ENCODE measurements at regions not wholly inside any gene's neighbourhood (a gene's known extent, or its start where the extent isn't known, plus 50 kb on each side); places are given as distances from the start of the nearest gene placed in this dataset.

DNA sequence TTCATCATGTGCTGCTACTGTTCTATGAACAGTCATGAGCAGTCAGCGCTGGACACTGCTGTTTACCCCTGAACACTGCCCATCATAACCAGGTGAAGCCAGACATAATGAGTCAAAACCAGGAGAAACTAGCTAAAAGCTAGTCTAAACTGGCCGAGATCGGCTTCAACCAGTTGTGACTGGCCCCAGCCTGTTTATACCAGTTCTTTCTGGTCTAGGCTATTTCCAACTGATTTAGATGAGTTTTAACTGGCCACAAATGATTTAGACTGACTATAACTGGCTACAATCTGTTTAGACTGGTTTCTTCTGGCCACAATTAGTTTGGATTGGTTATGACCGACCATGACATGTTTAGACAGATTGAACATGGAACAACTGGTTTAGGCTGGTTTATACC, 348.3 kb upstream of the CAMK1G start:
- Histone ChIP-seq H3K9me3 (peaks cover 0 to 11% of the 10 kb centered on the region in 2 donors), H3K4me1 (ENCODE audit: insufficient read depth) (no peaks in the 10 kb centered on the region), H3K27me3 (no peaks in the 10 kb centered on the region), H3K36me3 (no peaks in the 10 kb centered on the region), H3K4me3 (no peak overlapping the region), H3K27ac (no peak overlapping the region)
- intact Hi-C loops (cut with DNase I): no loop called here
- TF ChIP-seq POLR2A (IDR thresholded peaks at IDR 0.05) (no peak), EP300 (IDR thresholded peaks at IDR 0.05) (no peak)
- TF ChIP-seq, protein P1, sequence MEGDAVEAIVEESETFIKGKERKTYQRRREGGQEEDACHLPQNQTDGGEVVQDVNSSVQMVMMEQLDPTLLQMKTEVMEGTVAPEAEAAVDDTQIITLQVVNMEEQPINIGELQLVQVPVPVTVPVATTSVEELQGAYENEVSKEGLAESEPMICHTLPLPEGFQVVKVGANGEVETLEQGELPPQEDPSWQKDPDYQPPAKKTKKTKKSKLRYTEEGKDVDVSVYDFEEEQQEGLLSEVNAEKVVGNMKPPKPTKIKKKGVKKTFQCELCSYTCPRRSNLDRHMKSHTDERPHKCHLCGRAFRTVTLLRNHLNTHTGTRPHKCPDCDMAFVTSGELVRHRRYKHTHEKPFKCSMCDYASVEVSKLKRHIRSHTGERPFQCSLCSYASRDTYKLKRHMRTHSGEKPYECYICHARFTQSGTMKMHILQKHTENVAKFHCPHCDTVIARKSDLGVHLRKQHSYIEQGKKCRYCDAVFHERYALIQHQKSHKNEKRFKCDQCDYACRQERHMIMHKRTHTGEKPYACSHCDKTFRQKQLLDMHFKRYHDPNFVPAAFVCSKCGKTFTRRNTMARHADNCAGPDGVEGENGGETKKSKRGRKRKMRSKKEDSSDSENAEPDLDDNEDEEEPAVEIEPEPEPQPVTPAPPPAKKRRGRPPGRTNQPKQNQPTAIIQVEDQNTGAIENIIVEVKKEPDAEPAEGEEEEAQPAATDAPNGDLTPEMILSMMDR (IDR thresholded peaks at IDR 0.05): no peak
- no peak for DNase-seq
- 93 to 95% (median 94%) methylated on average over 4 of the region's 4 CpGs for WGBS, 3 donors

DNA sequence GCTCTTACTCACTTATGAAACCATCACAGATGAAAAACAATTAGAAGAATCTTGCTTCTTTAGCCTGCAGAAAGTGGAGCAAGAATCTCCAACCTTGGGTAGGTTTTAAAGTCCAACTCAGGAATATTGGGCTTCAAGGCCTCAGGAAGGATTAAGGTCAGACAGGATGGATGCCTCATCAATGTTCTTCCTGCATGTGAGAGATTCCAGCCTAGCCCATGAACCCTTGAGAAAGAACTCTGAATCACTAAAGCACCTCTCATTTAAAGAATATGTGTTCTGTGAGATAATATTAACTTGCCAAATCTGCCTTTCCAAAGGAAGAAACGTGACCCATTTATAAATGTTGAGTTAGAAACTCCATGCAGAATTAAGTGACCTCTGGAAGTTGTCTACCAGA, 345.2 kb upstream of the CAMK1G start:
- DNase-seq: no peak
- no peaks in the 10 kb centered on the region for H3K27me3 ChIP-seq
- no peak overlapping the region for H3K27ac ChIP-seq
- TF ChIP-seq, protein P1 (IDR thresholded peaks at IDR 0.05): no peak
- TF ChIP-seq POLR2A (IDR thresholded peaks at IDR 0.05) (no peak), EP300 (IDR thresholded peaks at IDR 0.05) (no peak)
- H3K4me3 ChIP-seq: no peak overlapping the region
- WGBS, 3 donors: 38 to 73% (median 51%) methylated on average over 1 of the region's 1 CpG
- H3K4me1 ChIP-seq (ENCODE audit: insufficient read depth): no peaks in the 10 kb centered on the region
- H3K36me3 ChIP-seq: no peaks in the 10 kb centered on the region
- intact Hi-C loops (cut with DNase I): no loop called here
- H3K9me3 ChIP-seq: no peaks in the 10 kb centered on the region

DNA sequence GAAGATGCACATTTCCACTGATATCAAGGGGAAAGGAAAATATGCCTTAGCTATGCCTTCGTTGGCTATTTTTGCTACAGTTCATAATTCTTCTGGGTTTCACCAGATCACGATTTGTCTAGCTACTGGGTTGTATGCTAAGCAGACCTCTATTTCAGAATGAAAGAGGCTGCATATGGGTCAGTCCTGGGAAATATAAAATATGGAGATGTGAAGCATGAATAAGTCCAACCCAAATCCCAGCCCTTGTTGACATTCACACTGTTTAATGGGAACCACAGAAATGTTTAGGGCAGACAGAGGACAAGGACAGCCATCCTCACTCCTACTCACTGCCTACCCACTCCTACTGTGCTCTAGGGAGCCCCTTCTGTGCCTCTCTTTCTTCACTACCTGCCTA, 343.2 kb upstream of the CAMK1G start:
- Histone ChIP-seq H3K36me3 (no peaks in the 10 kb centered on the region), H3K4me1 (ENCODE audit: insufficient read depth) (no peaks in the 10 kb centered on the region), H3K9me3 (no peaks in the 10 kb centered on the region), H3K27me3 (no peaks in the 10 kb centered on the region), H3K4me3 (no peak overlapping the region), H3K27ac (no peak overlapping the region)
- no peak for DNase-seq
- TF ChIP-seq, protein P1 (IDR thresholded peaks at IDR 0.05): no peak
- intact Hi-C loops (cut with DNase I): no loop called here
- 62 to 72% (median 67%) methylated on average over 2 of the region's 2 CpGs for WGBS, 3 donors

DNA sequence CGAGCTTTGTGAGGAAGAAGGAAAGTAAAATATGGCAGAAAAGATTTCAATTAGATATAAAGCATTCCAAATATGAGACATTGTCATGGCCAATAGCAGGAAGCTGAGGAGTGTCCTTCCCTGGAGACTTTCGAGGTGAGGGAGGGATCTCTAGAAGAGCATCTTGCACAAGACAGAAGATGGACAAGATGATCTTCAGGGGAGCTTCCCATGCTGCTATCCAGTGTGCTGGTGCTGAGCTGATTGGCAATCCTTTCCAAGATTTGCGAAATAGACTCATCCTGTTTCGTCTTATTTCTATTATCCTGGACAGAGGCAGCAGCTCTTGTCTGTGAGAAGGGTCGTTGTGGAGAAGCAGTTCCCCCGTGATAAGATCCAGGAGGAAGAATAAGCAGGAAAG, 342.0 kb upstream of the CAMK1G start:
- WGBS, 3 donors: 45 to 49% (median 46%) methylated on average over 6 of the region's 6 CpGs
- no peak for DNase-seq
- TF ChIP-seq EP300 (IDR thresholded peaks at IDR 0.05): no peak
- no peak for TF ChIP-seq POLR2A (IDR thresholded peaks at IDR 0.05)
- Histone ChIP-seq H3K9me3 (no peaks in the 10 kb centered on the region), H3K4me3 (no peak overlapping the region), H3K27ac (no peak overlapping the region), H3K27me3 (no peaks in the 10 kb centered on the region), H3K4me1 (ENCODE audit: insufficient read depth) (no peaks in the 10 kb centered on the region), H3K36me3 (no peaks in the 10 kb centered on the region)
- intact Hi-C loops (cut with DNase I): no loop called here

DNA sequence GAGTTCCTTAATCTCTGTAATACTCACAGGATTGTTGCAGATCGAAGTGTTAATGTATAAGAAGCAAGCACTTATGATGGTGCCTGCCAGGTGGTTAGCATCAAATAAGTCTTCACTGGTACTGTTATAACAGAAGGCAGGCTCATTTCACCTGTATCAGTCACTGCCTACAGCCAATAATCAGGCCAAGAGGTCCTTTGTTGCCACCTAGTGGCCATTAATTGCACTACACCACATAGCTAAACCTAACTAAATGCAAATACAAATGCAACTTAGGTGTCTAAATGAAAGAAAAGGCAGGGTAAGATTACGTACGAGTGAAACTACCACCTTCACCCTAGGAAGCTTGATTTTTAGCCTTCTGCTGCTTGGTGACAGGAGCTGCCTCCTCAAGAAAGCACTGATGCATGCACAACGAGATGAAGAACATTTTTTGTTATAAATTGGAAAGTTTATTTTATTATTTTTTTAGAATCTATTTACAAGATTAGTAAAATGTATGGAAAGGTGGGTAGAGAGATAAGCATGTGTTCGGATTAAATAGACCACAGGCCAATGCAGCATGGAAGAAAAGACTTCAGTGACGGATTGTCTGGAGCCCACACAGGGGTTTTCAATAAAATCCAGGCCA, 334.8 kb upstream of the CAMK1G start:
- Histone ChIP-seq H3K4me3 (no peak overlapping the region), H3K36me3 (no peaks in the 10 kb centered on the region), H3K9me3 (no peaks in the 10 kb centered on the region), H3K4me1 (ENCODE audit: insufficient read depth) (no peaks in the 10 kb centered on the region), H3K27ac (no peak overlapping the region), H3K27me3 (no peaks in the 10 kb centered on the region)
- DNase-seq: peak in 1 of 5 donors; percentile 33
- TF ChIP-seq POLR2A (IDR thresholded peaks at IDR 0.05): no peak
- TF ChIP-seq, protein P1 (IDR thresholded peaks at IDR 0.05): peak; percentile 35 to 60 (median 36)
- 20 to 35% (median 25%) methylated on average over 6 of the region's 6 CpGs for WGBS, 3 donors
- intact Hi-C loops (cut with DNase I): no loop called here
